ENCODE measurements at regions not wholly inside any gene's neighbourhood (a gene's known extent, or its start where the extent isn't known, plus 50 kb on each side); places are given as distances from the start of the nearest gene placed in this dataset.

DNA sequence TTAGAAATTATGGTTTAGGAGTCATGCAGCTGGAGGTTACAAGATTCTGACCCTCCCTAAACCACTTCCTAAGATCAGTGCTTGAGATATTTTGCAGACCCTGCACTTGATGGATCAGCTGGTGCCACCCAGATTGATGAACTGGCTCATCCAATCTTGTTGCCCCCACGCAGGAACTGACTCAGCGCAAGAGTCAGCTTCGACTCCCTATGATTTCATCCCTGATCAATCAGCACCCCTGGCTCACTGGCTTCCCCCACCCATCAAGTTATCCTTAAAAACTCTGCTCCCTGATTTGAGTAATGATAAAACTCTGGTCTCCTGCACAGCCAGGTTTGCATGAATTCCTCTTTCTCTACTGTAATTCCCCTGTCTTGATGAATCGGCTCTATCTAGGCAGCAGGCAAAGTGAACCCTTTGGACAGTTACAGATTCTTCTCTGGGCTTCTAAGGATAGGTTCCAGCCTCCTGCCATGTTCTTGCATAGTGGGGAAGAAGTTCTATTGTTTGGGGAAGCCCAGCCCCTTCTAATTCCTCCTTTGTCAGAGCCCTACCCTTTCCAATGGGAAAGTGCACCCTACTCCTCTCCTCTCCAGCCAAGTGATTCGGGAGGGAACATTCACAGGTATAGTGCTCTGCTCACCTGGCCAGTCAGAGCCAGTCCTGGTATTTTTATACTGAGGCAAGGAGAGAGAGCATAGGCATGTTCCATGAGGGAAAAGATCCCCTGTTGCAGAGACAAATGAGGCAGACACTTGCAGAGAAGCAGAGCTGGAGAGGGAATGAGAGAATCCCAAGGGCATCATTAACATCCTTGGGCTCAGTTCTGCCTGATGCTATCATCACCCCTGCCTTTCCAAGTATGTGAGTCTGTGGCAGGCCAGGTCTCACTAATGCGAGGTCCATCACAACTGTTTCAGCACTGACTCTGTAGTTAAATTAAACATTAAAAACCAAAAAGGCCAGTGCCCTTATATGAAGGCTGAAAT lies 224.4 kb upstream of the GALNT17 start:
- H3K9me3 ChIP-seq = no peaks in the 10 kb centered on the region
- WGBS, 2 donors = 77% methylated on average over 6 of the region's 6 CpGs
- no peaks in the 10 kb centered on the region for H3K27me3 ChIP-seq
- DNase-seq (no peak), ATAC-seq (ENCODE audit: low FRiP score in 2 of 2) (no peak)
- no peaks in the 10 kb centered on the region for H3K36me3 ChIP-seq
- no peak overlapping the region for H3K27ac ChIP-seq
- no peaks in the 10 kb centered on the region for H3K4me1 ChIP-seq
- TF ChIP-seq, protein P1, sequence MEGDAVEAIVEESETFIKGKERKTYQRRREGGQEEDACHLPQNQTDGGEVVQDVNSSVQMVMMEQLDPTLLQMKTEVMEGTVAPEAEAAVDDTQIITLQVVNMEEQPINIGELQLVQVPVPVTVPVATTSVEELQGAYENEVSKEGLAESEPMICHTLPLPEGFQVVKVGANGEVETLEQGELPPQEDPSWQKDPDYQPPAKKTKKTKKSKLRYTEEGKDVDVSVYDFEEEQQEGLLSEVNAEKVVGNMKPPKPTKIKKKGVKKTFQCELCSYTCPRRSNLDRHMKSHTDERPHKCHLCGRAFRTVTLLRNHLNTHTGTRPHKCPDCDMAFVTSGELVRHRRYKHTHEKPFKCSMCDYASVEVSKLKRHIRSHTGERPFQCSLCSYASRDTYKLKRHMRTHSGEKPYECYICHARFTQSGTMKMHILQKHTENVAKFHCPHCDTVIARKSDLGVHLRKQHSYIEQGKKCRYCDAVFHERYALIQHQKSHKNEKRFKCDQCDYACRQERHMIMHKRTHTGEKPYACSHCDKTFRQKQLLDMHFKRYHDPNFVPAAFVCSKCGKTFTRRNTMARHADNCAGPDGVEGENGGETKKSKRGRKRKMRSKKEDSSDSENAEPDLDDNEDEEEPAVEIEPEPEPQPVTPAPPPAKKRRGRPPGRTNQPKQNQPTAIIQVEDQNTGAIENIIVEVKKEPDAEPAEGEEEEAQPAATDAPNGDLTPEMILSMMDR (IDR thresholded peaks at IDR 0.05) = no peak
- TF ChIP-seq POLR2AphosphoS5 (IDR thresholded peaks at IDR 0.05) (no peak), POLR2A (IDR thresholded peaks at IDR 0.05) (no peak), EP300 (IDR thresholded peaks at IDR 0.05) (no peak)
- H3K4me3 ChIP-seq = no peak overlapping the region

DNA sequence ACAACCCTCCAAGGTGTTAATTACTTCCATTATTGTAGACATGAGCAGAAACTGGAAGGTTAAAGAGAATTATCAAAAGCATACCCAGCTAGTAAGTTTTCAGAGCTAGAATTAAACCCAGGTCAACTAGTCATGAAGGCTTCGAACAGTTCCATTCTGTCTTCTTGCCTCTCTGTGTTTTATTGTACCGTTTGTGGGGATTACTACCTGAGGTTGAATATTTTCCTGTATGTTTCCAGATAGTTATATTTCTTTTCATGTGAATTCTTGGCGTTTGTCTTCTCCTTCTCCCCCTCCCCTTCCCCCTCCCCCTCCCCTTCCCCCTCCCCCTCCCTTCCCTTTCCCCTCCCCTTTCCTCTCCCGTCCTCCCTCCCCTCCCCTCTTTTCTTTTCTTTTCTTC lies 218.0 kb upstream of the GALNT17 start:
- no peaks in the 10 kb centered on the region for H3K4me1 ChIP-seq
- H3K9me3 ChIP-seq = no peaks in the 10 kb centered on the region
- ATAC-seq (ENCODE audit: low FRiP score in 2 of 2) (no peak), DNase-seq (no peak)
- H3K27me3 ChIP-seq = no peaks in the 10 kb centered on the region
- no peak overlapping the region for H3K27ac ChIP-seq
- TF ChIP-seq POLR2A (IDR thresholded peaks at IDR 0.05) = no peak
- TF ChIP-seq POLR2AphosphoS5 (IDR thresholded peaks at IDR 0.05) = no peak
- no peak for TF ChIP-seq EP300 (IDR thresholded peaks at IDR 0.05)
- TF ChIP-seq, protein P1 (IDR thresholded peaks at IDR 0.05) = no peak
- H3K36me3 ChIP-seq = no peaks in the 10 kb centered on the region
- no peak overlapping the region for H3K4me3 ChIP-seq
- 76 to 77% methylated on average over 4 of the region's 4 CpGs for WGBS, 2 donors

DNA sequence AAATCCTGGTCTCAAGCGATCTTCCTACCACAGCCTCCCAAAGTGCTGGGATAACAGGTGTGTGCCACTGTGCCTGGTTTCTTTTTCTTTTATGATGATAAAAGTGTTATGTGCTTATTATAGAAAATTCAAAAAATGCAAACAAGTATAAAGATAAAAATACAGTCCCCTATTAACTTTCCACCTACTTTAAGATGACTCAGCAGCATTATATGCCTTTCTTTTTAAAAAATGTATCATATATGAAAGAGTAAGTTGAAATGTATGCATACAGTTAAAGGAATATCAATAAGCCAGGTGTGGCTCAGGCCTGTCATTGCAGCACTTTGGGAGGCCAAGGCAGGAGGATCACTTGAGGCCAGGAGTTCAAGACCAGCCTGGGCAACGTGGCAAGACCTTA lies 216.9 kb upstream of the GALNT17 start:
- no peaks in the 10 kb centered on the region for H3K36me3 ChIP-seq
- H3K4me3 ChIP-seq = no peak overlapping the region
- ATAC-seq (ENCODE audit: low FRiP score in 2 of 2) (no peak), DNase-seq (no peak)
- H3K4me1 ChIP-seq = no peaks in the 10 kb centered on the region
- no peak overlapping the region for H3K27ac ChIP-seq
- H3K27me3 ChIP-seq = no peaks in the 10 kb centered on the region
- H3K9me3 ChIP-seq = no peaks in the 10 kb centered on the region
- TF ChIP-seq, protein P1 (IDR thresholded peaks at IDR 0.05) = no peak
- TF ChIP-seq POLR2AphosphoS5 (IDR thresholded peaks at IDR 0.05) (no peak), POLR2A (IDR thresholded peaks at IDR 0.05) (no peak), EP300 (IDR thresholded peaks at IDR 0.05) (no peak)
- 65 to 73% methylated on average over 2 of the region's 2 CpGs for WGBS, 2 donors

DNA sequence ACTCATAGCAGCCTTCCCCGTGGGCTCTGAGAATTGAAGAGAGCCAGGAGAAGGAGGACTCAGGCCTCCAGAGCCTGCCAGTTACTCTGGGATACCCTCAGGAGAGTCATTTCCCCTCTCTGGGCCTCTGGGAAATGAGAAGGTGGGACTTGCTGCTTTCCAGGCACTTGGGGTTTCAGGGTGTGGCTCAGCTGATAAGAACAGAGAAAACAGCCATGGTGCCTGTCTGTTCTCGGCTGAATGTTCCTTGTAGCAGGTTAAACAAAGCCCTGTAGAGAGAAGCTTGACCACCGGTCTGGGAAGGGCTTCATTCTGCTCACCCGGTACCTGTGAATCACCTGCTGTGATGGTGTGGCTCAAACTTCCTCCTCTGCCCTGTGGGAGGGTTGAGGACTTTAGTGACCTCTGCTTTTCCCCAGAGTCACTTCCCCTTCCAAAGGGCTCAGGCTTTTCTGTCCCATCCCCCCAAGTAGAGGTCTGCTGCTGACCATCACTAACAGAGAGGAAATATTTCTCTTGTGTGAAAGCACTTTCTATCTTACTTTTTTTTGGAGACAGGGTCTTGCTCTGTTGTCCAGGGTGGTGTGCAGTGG lies 212.4 kb upstream of the GALNT17 start:
- TF ChIP-seq EP300 (IDR thresholded peaks at IDR 0.05) = no peak
- no peak for TF ChIP-seq POLR2A (IDR thresholded peaks at IDR 0.05)
- TF ChIP-seq, protein P1 (IDR thresholded peaks at IDR 0.05) = no peak
- no peak for TF ChIP-seq POLR2AphosphoS5 (IDR thresholded peaks at IDR 0.05)
- no peaks in the 10 kb centered on the region for H3K4me1 ChIP-seq
- no peak overlapping the region for H3K27ac ChIP-seq
- no peaks in the 10 kb centered on the region for H3K9me3 ChIP-seq
- DNase-seq = no peak
- ATAC-seq (ENCODE audit: low FRiP score in 2 of 2) = no peak
- 23 to 35% methylated on average over 4 of the region's 4 CpGs for WGBS, 2 donors
- no peak overlapping the region for H3K4me3 ChIP-seq
- H3K36me3 ChIP-seq = no peaks in the 10 kb centered on the region
- H3K27me3 ChIP-seq = no peaks in the 10 kb centered on the region

All from upper lobe of left lung (tissue), 6 donors.